Hematopoietic multipotent progenitor cell treated with erythropoietin and hydrocortisone succinate and interleukin-3 and kit ligand, for 8 days (in vitro differentiated cells): ENCODE measurements at regions not wholly inside any gene's neighbourhood (a gene's known extent, or its start where the extent isn't known, plus 50 kb on each side); places are given as distances from the start of the nearest gene placed in this dataset.

ENCODE experiments used
- DNase-seq: peaks from one replicate; pipeline ENCODE4 v3.0.0-alpha.2; 2015

- no peak for DNase-seq
Measured at GRCh38 chr1:208523007-208523406, 278.8 kb upstream of the PLXNA2 start.

GRCh38 chr1:208524376-208524775 is 280.2 kb upstream of the PLXNA2 start:
- no peak for DNase-seq

GRCh38 chr1:208524925-208525324 is 280.7 kb upstream of the PLXNA2 start:
- DNase-seq: no peak

- DNase-seq: no peak
Measured at GRCh38 chr1:208525417-208525816, 281.2 kb upstream of the PLXNA2 start.

GRCh38 chr1:208526613-208527125 is 282.5 kb upstream of the PLXNA2 start:
- no peak for DNase-seq

GRCh38 chr1:208527156-208527555 is 283.0 kb upstream of the PLXNA2 start:
- DNase-seq: no peak

GRCh38 chr1:208528578-208529240 is 284.5 kb upstream of the PLXNA2 start:
- no peak for DNase-seq

GRCh38 chr1:208531003-208531750 is 287.0 kb upstream of the PLXNA2 start:
- no peak for DNase-seq

GRCh38 chr1:208533746-208534598 is 289.8 kb upstream of the PLXNA2 start:
- no peak for DNase-seq

GRCh38 chr1:208534599-208534897 is 290.4 kb upstream of the PLXNA2 start:
- no peak for DNase-seq

- DNase-seq: no peak
Measured at GRCh38 chr1:208534979-208535378, 290.8 kb upstream of the PLXNA2 start.

GRCh38 chr1:208535511-208535910 is 291.3 kb upstream of the PLXNA2 start:
- no peak for DNase-seq

- no peak for DNase-seq
Measured at GRCh38 chr1:208536212-208536611, 292.0 kb upstream of the PLXNA2 start.

GRCh38 chr1:208537198-208537597 is 293.0 kb upstream of the PLXNA2 start:
- no peak for DNase-seq

- DNase-seq: no peak
Measured at GRCh38 chr1:208538078-208538477, 293.9 kb upstream of the PLXNA2 start.

GRCh38 chr1:208538587-208538986 is 294.4 kb upstream of the PLXNA2 start:
- no peak for DNase-seq

GRCh38 chr1:208540724-208541123 is 296.5 kb upstream of the PLXNA2 start:
- DNase-seq: no peak

GRCh38 chr1:208541225-208541855 is 297.2 kb upstream of the PLXNA2 start:
- no peak for DNase-seq

- DNase-seq: no peak
Measured at GRCh38 chr1:208542309-208542708, 298.1 kb upstream of the PLXNA2 start.

- no peak for DNase-seq
Measured at GRCh38 chr1:208544053-208544452, 299.9 kb upstream of the PLXNA2 start.

- no peak for DNase-seq
Measured at GRCh38 chr1:208544794-208545193, 300.6 kb upstream of the PLXNA2 start.

GRCh38 chr1:208551024-208551423 is 306.8 kb upstream of the PLXNA2 start:
- no peak for DNase-seq

- DNase-seq: no peak
Measured at GRCh38 chr1:208551633-208552320, 307.6 kb upstream of the PLXNA2 start.
